B cell (primary cell): ENCODE measurements at regions not wholly inside any gene's neighbourhood (a gene's known extent, or its start where the extent isn't known, plus 50 kb on each side); places are given as distances from the start of the nearest gene placed in this dataset.

Experiments used
- ATAC-seq: fragments of 200-7000 bp; cut with Tn5 transposase; one replicate; pipeline ENCODE4 v1.10.0; 2021; ENCODE audit warnings: low read depth, mild to moderate bottlenecking, moderate number of reproducible peaks, moderate library complexity
- CTCF ChIA-PET: fragments of 350-600 bp; sonication (Branson Sonifier 250); formaldehyde crosslinking; loops from one replicate; lab custom pipeline; 2021; ENCODE audit warnings: antibody characterized with exemption, inconsistent platforms; lab: Charles Lee
- POLR2A ChIA-PET: fragments of 350-600 bp; sonication (Branson Sonifier 250); formaldehyde crosslinking; loops from one replicate; lab custom pipeline; 2021; ENCODE audit warnings: antibody characterized with exemption; lab: Charles Lee
- DNase-seq: peaks from one replicate; pipeline ENCODE4 v3.0.0; 2013
- H2AFZ ChIP-seq: 2 replicates; pipeline ENCODE4 v1.6.1; 2012; ENCODE audit warnings: mild to moderate bottlenecking, low read depth, low read length; ENCODE audit not compliant: insufficient read depth, poor library complexity, severe bottlenecking
- H3K27ac ChIP-seq, 2 donors: 1 replicate in 1 of 2; 2 replicates in 1 of 2; pipeline ENCODE4 v1.5.1; 2012 to 2013; ENCODE audit warnings: low read length in 2 of 2, mild to moderate bottlenecking in 2 of 2, moderate library complexity in 1 of 2
- H3K27me3 ChIP-seq, 4 experiments: fragments of 200-600 bp in 1 of 4; sonication (generic) in 1 of 4; replicated peaks in 1 of 4; 1 replicate in 2 of 4; 2 replicates in 2 of 4; pipeline versions ENCODE4 v1.6.1 to v1.7.0; 2013 to 2016; ENCODE audit warnings: low read length in 3 of 4, mild to moderate bottlenecking in 2 of 4, mixed read lengths in 1 of 4, moderate library complexity in 1 of 4; ENCODE audit not compliant: insufficient read depth in 4 of 4, control insufficient read depth in 3 of 4; ENCODE audit errors: control extremely low read depth in 1 of 4
- H3K36me3 ChIP-seq, 2 experiments: replicated peaks in 1 of 2; 1 replicate in 1 of 2; 2 replicates in 1 of 2; pipeline versions ENCODE4 v1.6.1 to v1.7.1; 2013; ENCODE audit warnings: low read length in 1 of 2; ENCODE audit not compliant: insufficient read depth in 2 of 2, control insufficient read depth in 1 of 2; ENCODE audit errors: control extremely low read depth in 1 of 2, extremely low read depth in 1 of 2
- H3K4me1 ChIP-seq, 2 donors: fragments of 200-600 bp in 1 of 2; sonication (generic) in 1 of 2; 1 replicate in 1 of 2; 2 replicates in 1 of 2; pipeline versions ENCODE4 v1.5.1 to v1.6.1; 2013 to 2017; ENCODE audit warnings: low read length in 2 of 2; ENCODE audit not compliant: control insufficient read depth in 2 of 2, insufficient read depth in 2 of 2
- H3K4me2 ChIP-seq: replicated peaks from 2 replicates; pipeline ENCODE3; 2012; ENCODE audit warnings: mild to moderate bottlenecking, low read depth, low read length; ENCODE audit not compliant: poor library complexity, severe bottlenecking
- H3K4me3 ChIP-seq, 5 experiments: fragments of 200-600 bp in 1 of 5; sonication (generic) in 1 of 5; 1 replicate in 3 of 5; 2 replicates in 2 of 5; pipeline versions ENCODE4 v1.5.1 to v1.7.0; 2011 to 2016; ENCODE audit warnings: low read length in 4 of 5, mild to moderate bottlenecking in 4 of 5, low read depth in 2 of 5, control low read depth in 1 of 5, moderate library complexity in 1 of 5; ENCODE audit not compliant: insufficient read depth in 1 of 5; ENCODE audit errors: control extremely low read depth in 1 of 5, extremely low read depth in 1 of 5
- H3K79me2 ChIP-seq: fragments of 200-600 bp; sonication (generic); one replicate; pipeline ENCODE4 v1.6.0; 2016; ENCODE audit warnings: low read length; ENCODE audit not compliant: control insufficient read depth, insufficient read depth
- H3K9ac ChIP-seq: fragments of 200-600 bp; sonication (generic); 2 replicates; pipeline ENCODE4 v1.6.1; 2017; ENCODE audit warnings: mild to moderate bottlenecking, low read length, moderate library complexity
- H3K9me3 ChIP-seq, 3 donors: one replicate each; pipeline versions ENCODE4 v1.6.1 to v1.7.1; 2013; ENCODE audit warnings: low read length in 2 of 3; ENCODE audit not compliant: control insufficient read depth in 2 of 3, insufficient read depth in 1 of 3; ENCODE audit errors: control extremely low read depth in 1 of 3
- H4K20me1 ChIP-seq: 2 replicates; pipeline ENCODE4 v1.6.0; 2012; ENCODE audit warnings: mild to moderate bottlenecking, low read length; ENCODE audit not compliant: insufficient read depth, control insufficient read depth, poor library complexity, severe bottlenecking
- H3K27ac Mint-ChIP-seq: one replicate; pipeline ENCODE4 v1.8.0; 2021; ENCODE audit warnings: mixed read lengths
- H3K27me3 Mint-ChIP-seq: one replicate; pipeline ENCODE4 v1.8.0; 2021; ENCODE audit warnings: mixed read lengths
- H3K4me1 Mint-ChIP-seq: one replicate; pipeline ENCODE4 v1.8.0; 2021; ENCODE audit warnings: mixed read lengths
- H3K4me3 Mint-ChIP-seq: one replicate; pipeline ENCODE4 v1.8.0; 2021; ENCODE audit warnings: mixed read lengths
- H3K9me3 Mint-ChIP-seq: one replicate; pipeline ENCODE4 v1.8.0; 2022; ENCODE audit warnings: mixed read lengths; ENCODE audit not compliant: insufficient read depth
- CTCF ChIP-seq: fragments of 200-600 bp; IDR thresholded peaks from one replicate; pipeline ENCODE4 v1.8.0; 2022; ENCODE audit warnings: antibody characterized with exemption, mild to moderate bottlenecking
- EZH2 ChIP-seq: IDR thresholded peaks from 2 replicates; pipeline ENCODE4 v1.6.1; 2012; ENCODE audit warnings: borderline replicate concordance, low read depth, mild to moderate bottlenecking, moderate library complexity, low read length; ENCODE audit not compliant: insufficient read depth, poor library complexity, severe bottlenecking
- WGBS: methylation state at CpG from one replicate; pipeline ENCODE4 v1.1.5; 2013; ENCODE audit warnings: missing lambda C conversion rate; ENCODE audit not compliant: insufficient coverage; 5-methylcytosine and 5-hydroxymethylcytosine counted together
- intact Hi-C: fragments of 100-400 bp; cut with micrococcal nuclease; formaldehyde crosslinking; loops from one replicate; pipeline ENCODE4 v1.10.0; 2022

- H3K4me1 Mint-ChIP-seq = no peaks in the 10 kb centered on the region
- POLR2A ChIA-PET = no interaction called here
Measured at GRCh38 chr1:190837888-190838287, 360.2 kb upstream of the BRINP3 start.

GRCh38 chr1:190847166-190847565 lies 369.5 kb upstream of the BRINP3 start:
- ChIA-PET CTCF (no interaction called here), POLR2A (no interaction called here)
- Mint-ChIP-seq H3K4me1 (no peaks in the 10 kb centered on the region), H3K27ac (no peak overlapping the region), H3K4me3 (no peak overlapping the region), H3K9me3 (no peaks in the 10 kb centered on the region), H3K27me3 (no peaks in the 10 kb centered on the region)
- no peak overlapping the region for H3K4me2 ChIP-seq
- no peaks in the 10 kb centered on the region for H3K79me2 ChIP-seq
- H4K20me1 ChIP-seq = no peaks in the 10 kb centered on the region
- WGBS = no CpG with 5 or more reads among the region's 4 CpGs
- ATAC-seq = no peak
- TF ChIP-seq CTCF = no peak
- TF ChIP-seq EZH2 = no peak
- no peak for DNase-seq
- H3K36me3 ChIP-seq = no peaks in the 10 kb centered on the region
- no peaks in the 10 kb centered on the region for H3K27me3 ChIP-seq
- H2AFZ ChIP-seq = no peak overlapping the region
- H3K9ac ChIP-seq = no peak overlapping the region
- no peaks in the 10 kb centered on the region for H3K9me3 ChIP-seq
- H3K4me1 ChIP-seq = no peaks in the 10 kb centered on the region
- intact Hi-C loops = no loop called here
- H3K4me3 ChIP-seq = no peak overlapping the region
- H3K27ac ChIP-seq = no peak overlapping the region

More at GRCh38 chr1:190837888-190838287, 360.2 kb upstream of the BRINP3 start:
- H3K27me3 Mint-ChIP-seq = no peaks in the 10 kb centered on the region
- Histone ChIP-seq H3K79me2 (no peaks in the 10 kb centered on the region), H4K20me1 (no peaks in the 10 kb centered on the region), H2AFZ (no peak overlapping the region), H3K4me1 (no peaks in the 10 kb centered on the region), H3K4me2 (no peak overlapping the region), H3K9ac (no peak overlapping the region), H3K27ac (no peak overlapping the region), H3K9me3 (peaks cover 0 to 4% (median 1%) of the 10 kb centered on the region in 3 donors), H3K27me3 (no peaks in the 10 kb centered on the region), H3K4me3 (no peak overlapping the region), H3K36me3 (no peaks in the 10 kb centered on the region)
- no peak for TF ChIP-seq EZH2
- no peak for TF ChIP-seq CTCF
- H3K9me3 Mint-ChIP-seq = peaks cover 5% of the 10 kb centered on the region
- no peak overlapping the region for H3K4me3 Mint-ChIP-seq
- DNase-seq (no peak), ATAC-seq (no peak)
- WGBS = 50% methylated on average over 1 of the region's 3 CpGs
- intact Hi-C loops = no loop called here
- CTCF ChIA-PET = no interaction called here
- H3K27ac Mint-ChIP-seq = no peak overlapping the region
